SK-N-SH (cell line): ENCODE measurements at regions not wholly inside any gene's neighbourhood (a gene's known extent, or its start where the extent isn't known, plus 50 kb on each side); places are given as distances from the start of the nearest gene placed in this dataset.

ENCODE experiments used
- EZH2phosphoT487 ChIP-seq: fragments of 200-600 bp; sonication (generic); IDR thresholded peaks from 2 replicates; pipeline ENCODE4 v1.6.1; 2017; ENCODE audit warnings: low read depth, mixed run types, mild to moderate bottlenecking, antibody characterized with exemption, moderate library complexity, borderline replicate concordance
- NFIC ChIP-seq: IDR thresholded peaks from 2 replicates; pipeline ENCODE4 v1.4.0; 2012; ENCODE audit warnings: borderline replicate concordance
- RAD21 ChIP-seq: IDR thresholded peaks from 2 replicates; pipeline ENCODE4 v1.6.1; 2012; ENCODE audit warnings: mild to moderate bottlenecking, low read length
- RCOR1 ChIP-seq: fragments of 150-350 bp; IDR thresholded peaks from 2 replicates; pipeline ENCODE4 v1.6.1; 2017; ENCODE audit warnings: antibody characterized with exemption, low read length
- TCF12 ChIP-seq: IDR thresholded peaks from 2 replicates; pipeline ENCODE4 v1.4.0; 2012
- YY1 ChIP-seq: IDR thresholded peaks from 2 replicates; pipeline ENCODE4 v1.4.0; 2012; ENCODE audit warnings: low read depth, mild to moderate bottlenecking
- TF ChIP-seq, protein P1 (sequence below): fragments of 200-600 bp; sonication (generic); IDR thresholded peaks from 2 replicates; pipeline ENCODE4 v1.6.1; 2017; ENCODE audit warnings: antibody characterized with exemption, mild to moderate bottlenecking, moderate library complexity
- TF ChIP-seq, protein P2 (sequence below): IDR thresholded peaks from 2 replicates; pipeline ENCODE4 v1.6.1; 2012; ENCODE audit warnings: mild to moderate bottlenecking, low read depth, low read length, moderate library complexity
- TF ChIP-seq, protein P3 (sequence below): IDR thresholded peaks from 2 replicates; pipeline ENCODE4 v1.4.0; 2012; ENCODE audit warnings: low read depth, borderline replicate concordance

DNA sequence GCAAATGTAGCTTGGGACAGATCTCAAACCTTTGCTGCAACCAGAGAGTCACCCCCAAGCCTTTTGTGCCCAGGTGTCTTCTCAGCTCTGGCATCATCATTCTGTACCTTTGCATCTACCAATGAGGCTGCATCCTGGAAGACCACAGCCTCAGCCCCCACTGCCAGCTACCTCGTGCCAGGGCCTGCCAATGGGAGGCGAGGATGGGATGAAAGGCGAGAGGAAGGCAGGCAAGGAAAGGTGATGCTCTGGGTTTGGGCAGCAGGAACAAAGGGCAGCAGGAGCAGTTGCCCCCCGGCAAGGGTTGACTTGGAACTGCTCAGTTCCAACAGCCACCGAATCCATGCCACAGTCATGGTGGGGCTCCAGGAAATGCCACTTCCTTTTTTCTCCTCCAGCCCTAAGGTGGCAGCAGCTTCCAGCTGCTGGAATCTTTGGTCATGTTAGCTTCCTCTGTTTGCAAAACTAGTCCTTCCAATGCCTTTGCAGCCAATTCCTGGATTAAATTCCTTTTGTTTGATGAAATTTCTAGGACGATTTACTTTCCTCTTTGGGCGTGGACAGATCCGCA, 651.6 kb downstream of the NPHP4 start:
- TF ChIP-seq, protein P1, sequence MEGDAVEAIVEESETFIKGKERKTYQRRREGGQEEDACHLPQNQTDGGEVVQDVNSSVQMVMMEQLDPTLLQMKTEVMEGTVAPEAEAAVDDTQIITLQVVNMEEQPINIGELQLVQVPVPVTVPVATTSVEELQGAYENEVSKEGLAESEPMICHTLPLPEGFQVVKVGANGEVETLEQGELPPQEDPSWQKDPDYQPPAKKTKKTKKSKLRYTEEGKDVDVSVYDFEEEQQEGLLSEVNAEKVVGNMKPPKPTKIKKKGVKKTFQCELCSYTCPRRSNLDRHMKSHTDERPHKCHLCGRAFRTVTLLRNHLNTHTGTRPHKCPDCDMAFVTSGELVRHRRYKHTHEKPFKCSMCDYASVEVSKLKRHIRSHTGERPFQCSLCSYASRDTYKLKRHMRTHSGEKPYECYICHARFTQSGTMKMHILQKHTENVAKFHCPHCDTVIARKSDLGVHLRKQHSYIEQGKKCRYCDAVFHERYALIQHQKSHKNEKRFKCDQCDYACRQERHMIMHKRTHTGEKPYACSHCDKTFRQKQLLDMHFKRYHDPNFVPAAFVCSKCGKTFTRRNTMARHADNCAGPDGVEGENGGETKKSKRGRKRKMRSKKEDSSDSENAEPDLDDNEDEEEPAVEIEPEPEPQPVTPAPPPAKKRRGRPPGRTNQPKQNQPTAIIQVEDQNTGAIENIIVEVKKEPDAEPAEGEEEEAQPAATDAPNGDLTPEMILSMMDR: no peak
- TF ChIP-seq, protein P2, sequence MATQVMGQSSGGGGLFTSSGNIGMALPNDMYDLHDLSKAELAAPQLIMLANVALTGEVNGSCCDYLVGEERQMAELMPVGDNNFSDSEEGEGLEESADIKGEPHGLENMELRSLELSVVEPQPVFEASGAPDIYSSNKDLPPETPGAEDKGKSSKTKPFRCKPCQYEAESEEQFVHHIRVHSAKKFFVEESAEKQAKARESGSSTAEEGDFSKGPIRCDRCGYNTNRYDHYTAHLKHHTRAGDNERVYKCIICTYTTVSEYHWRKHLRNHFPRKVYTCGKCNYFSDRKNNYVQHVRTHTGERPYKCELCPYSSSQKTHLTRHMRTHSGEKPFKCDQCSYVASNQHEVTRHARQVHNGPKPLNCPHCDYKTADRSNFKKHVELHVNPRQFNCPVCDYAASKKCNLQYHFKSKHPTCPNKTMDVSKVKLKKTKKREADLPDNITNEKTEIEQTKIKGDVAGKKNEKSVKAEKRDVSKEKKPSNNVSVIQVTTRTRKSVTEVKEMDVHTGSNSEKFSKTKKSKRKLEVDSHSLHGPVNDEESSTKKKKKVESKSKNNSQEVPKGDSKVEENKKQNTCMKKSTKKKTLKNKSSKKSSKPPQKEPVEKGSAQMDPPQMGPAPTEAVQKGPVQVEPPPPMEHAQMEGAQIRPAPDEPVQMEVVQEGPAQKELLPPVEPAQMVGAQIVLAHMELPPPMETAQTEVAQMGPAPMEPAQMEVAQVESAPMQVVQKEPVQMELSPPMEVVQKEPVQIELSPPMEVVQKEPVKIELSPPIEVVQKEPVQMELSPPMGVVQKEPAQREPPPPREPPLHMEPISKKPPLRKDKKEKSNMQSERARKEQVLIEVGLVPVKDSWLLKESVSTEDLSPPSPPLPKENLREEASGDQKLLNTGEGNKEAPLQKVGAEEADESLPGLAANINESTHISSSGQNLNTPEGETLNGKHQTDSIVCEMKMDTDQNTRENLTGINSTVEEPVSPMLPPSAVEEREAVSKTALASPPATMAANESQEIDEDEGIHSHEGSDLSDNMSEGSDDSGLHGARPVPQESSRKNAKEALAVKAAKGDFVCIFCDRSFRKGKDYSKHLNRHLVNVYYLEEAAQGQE: no peak
- peak; percentile 33; the same call in 1 of the 2 replicates for TF ChIP-seq RAD21
- TF ChIP-seq, protein P3, sequence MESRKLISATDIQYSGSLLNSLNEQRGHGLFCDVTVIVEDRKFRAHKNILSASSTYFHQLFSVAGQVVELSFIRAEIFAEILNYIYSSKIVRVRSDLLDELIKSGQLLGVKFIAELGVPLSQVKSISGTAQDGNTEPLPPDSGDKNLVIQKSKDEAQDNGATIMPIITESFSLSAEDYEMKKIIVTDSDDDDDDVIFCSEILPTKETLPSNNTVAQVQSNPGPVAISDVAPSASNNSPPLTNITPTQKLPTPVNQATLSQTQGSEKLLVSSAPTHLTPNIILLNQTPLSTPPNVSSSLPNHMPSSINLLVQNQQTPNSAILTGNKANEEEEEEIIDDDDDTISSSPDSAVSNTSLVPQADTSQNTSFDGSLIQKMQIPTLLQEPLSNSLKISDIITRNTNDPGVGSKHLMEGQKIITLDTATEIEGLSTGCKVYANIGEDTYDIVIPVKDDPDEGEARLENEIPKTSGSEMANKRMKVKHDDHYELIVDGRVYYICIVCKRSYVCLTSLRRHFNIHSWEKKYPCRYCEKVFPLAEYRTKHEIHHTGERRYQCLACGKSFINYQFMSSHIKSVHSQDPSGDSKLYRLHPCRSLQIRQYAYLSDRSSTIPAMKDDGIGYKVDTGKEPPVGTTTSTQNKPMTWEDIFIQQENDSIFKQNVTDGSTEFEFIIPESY: no peak
- no peak for TF ChIP-seq RCOR1
- no peak for TF ChIP-seq YY1
- no peak for TF ChIP-seq TCF12
- no peak for TF ChIP-seq NFIC
- no peak for TF ChIP-seq EZH2phosphoT487
